ENCODE measurements at regions not wholly inside any gene's neighbourhood (a gene's known extent, or its start where the extent isn't known, plus 50 kb on each side); places are given as distances from the start of the nearest gene placed in this dataset.

GRCh38 chr13:55073000-55073399, 2044.4 kb downstream of the OLFM4 start:
- H3K4me3 ChIP-seq (ENCODE audit: low read depth, low read length), result no peak overlapping the region
- no peak for DNase-seq
- H3K27ac ChIP-seq, result no peak overlapping the region
- in situ Hi-C loops (cut with HindIII; ENCODE audit: low pct_ligation_motif_present, low sequenced_read_pairs), result no loop called here
- H3K36me3 ChIP-seq (replicated peaks), result no peaks in the 10 kb centered on the region
- H3K27me3 ChIP-seq (replicated peaks), result no peaks in the 10 kb centered on the region
- no peak for TF ChIP-seq CTCF (IDR thresholded peaks at IDR 0.05; ENCODE audit: low read depth, low read length, missing control alignments)

GRCh38 chr13:55084630-55085029, 2056.0 kb downstream of the OLFM4 start:
- no peak for DNase-seq
- no peak for TF ChIP-seq CTCF (IDR thresholded peaks at IDR 0.05; ENCODE audit: low read depth, low read length, missing control alignments)
- H3K36me3 ChIP-seq (replicated peaks), result no peaks in the 10 kb centered on the region
- H3K27ac ChIP-seq, result no peak overlapping the region
- no peaks in the 10 kb centered on the region for H3K27me3 ChIP-seq (replicated peaks)
- no peak overlapping the region for H3K4me3 ChIP-seq (ENCODE audit: low read depth, low read length)
- in situ Hi-C loops (cut with HindIII; ENCODE audit: low pct_ligation_motif_present, low sequenced_read_pairs), result no loop called here

GRCh38 chr13:55087085-55087484, 2053.6 kb upstream of the PRR20A start:
- TF ChIP-seq CTCF (IDR thresholded peaks at IDR 0.05; ENCODE audit: low read depth, low read length, missing control alignments), result no peak
- no peak overlapping the region for H3K27ac ChIP-seq
- no peak overlapping the region for H3K4me3 ChIP-seq (ENCODE audit: low read depth, low read length)
- no peak for DNase-seq
- in situ Hi-C loops (cut with HindIII; ENCODE audit: low pct_ligation_motif_present, low sequenced_read_pairs), result no loop called here
- H3K36me3 ChIP-seq (replicated peaks), result no peaks in the 10 kb centered on the region
- no peaks in the 10 kb centered on the region for H3K27me3 ChIP-seq (replicated peaks)

GRCh38 chr13:55090612-55091011, 2050.1 kb upstream of the PRR20A start:
- Histone ChIP-seq H3K27me3 (replicated peaks) (no peaks in the 10 kb centered on the region), H3K36me3 (replicated peaks) (no peaks in the 10 kb centered on the region), H3K27ac (no peak overlapping the region), H3K4me3 (ENCODE audit: low read depth, low read length) (no peak overlapping the region)
- DNase-seq, result no peak
- in situ Hi-C loops (cut with HindIII; ENCODE audit: low pct_ligation_motif_present, low sequenced_read_pairs), result no loop called here
- no peak for TF ChIP-seq CTCF (IDR thresholded peaks at IDR 0.05; ENCODE audit: low read depth, low read length, missing control alignments)

- Histone ChIP-seq H3K27ac (no peak overlapping the region), H3K36me3 (replicated peaks) (no peaks in the 10 kb centered on the region), H3K27me3 (replicated peaks) (no peaks in the 10 kb centered on the region), H3K4me3 (ENCODE audit: low read depth, low read length) (no peak overlapping the region)
- DNase-seq, result no peak
- no peak for TF ChIP-seq CTCF (IDR thresholded peaks at IDR 0.05; ENCODE audit: low read depth, low read length, missing control alignments)
- in situ Hi-C loops (cut with HindIII; ENCODE audit: low pct_ligation_motif_present, low sequenced_read_pairs), result no loop called here
These were observed 2049.5 kb upstream of the PRR20A start for GRCh38 chr13:55091172-55091571.

DNA sequence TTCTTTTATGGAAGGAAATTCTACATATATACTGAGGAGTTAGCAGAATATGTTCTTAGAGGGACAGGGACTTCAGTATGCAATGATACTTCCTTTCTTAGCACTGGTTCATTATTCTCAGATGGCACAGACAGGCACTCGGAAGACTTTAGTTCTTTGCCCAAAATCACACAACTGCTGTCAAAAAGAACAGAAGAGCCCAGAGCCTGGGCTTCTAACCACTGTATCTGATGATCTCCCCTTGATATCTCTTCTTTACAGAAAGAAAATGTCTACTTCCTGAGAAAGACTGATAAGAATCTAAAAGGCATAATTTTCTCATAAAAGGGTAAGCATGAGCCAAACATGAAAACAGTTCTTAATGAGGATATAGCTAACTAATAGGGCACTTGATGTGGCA, 2034.2 kb upstream of the PRR20A start:
- in situ Hi-C loops (cut with HindIII; ENCODE audit: low pct_ligation_motif_present, low sequenced_read_pairs), result no loop called here
- no peak overlapping the region for H3K4me3 ChIP-seq (ENCODE audit: low read depth, low read length)
- no peaks in the 10 kb centered on the region for H3K27me3 ChIP-seq (replicated peaks)
- no peaks in the 10 kb centered on the region for H3K36me3 ChIP-seq (replicated peaks)
- no peak overlapping the region for H3K27ac ChIP-seq
- TF ChIP-seq CTCF (IDR thresholded peaks at IDR 0.05; ENCODE audit: low read depth, low read length, missing control alignments), result no peak
- DNase-seq, result no peak
